GM21526 (cell line): ENCODE measurements at regions not wholly inside any gene's neighbourhood (a gene's known extent, or its start where the extent isn't known, plus 50 kb on each side); places are given as distances from the start of the nearest gene placed in this dataset.
A peak's percentile ranks its signal among the peaks of the same experiment; 100 is the strongest.

ENCODE experiments used
- ATAC-seq: cut with Tn5 transposase; IDR thresholded peaks from one replicate; pipeline ENCODE4 v1.9.1; 2021; ENCODE audit warnings: moderate library complexity; ENCODE audit not compliant: unreplicated experiment, low FRiP score

- ATAC-seq: peak; percentile 99
Measured at GRCh38 chr2:180334514-180334913, 327.4 kb upstream of the CWC22 start.

- no peak for ATAC-seq
Measured at GRCh38 chr2:180328795-180329422, 321.8 kb upstream of the CWC22 start.

GRCh38 chr2:180327185-180327584, 320.1 kb upstream of the CWC22 start:
- ATAC-seq: no peak

GRCh38 chr2:180325416-180326120, 318.5 kb upstream of the CWC22 start:
- no peak for ATAC-seq

- no peak for ATAC-seq
Measured at GRCh38 chr2:180324182-180324581, 317.1 kb upstream of the CWC22 start.

GRCh38 chr2:180322781-180323180, 315.7 kb upstream of the CWC22 start:
- no peak for ATAC-seq

GRCh38 chr2:180319586-180320405, 312.7 kb upstream of the CWC22 start:
- peak; percentile 95 for ATAC-seq

- no peak for ATAC-seq
Measured at GRCh38 chr2:180314086-180314485, 307.0 kb upstream of the CWC22 start.

GRCh38 chr2:180312542-180312941, 305.4 kb upstream of the CWC22 start:
- no peak for ATAC-seq

- no peak for ATAC-seq
Measured at GRCh38 chr2:180307096-180307495, 300.0 kb upstream of the CWC22 start.

- ATAC-seq: no peak
Measured at GRCh38 chr2:180306346-180306745, 299.2 kb upstream of the CWC22 start.

- ATAC-seq: no peak
Measured at GRCh38 chr2:180291552-180292421, 284.7 kb upstream of the CWC22 start.

- no peak for ATAC-seq
Measured at GRCh38 chr2:180291060-180291459, 284.0 kb upstream of the CWC22 start.

- no peak for ATAC-seq
Measured at GRCh38 chr2:180289627-180290026, 282.5 kb upstream of the CWC22 start.

GRCh38 chr2:180279581-180279980, 272.5 kb upstream of the CWC22 start:
- ATAC-seq: no peak

GRCh38 chr2:180276733-180277132, 269.6 kb upstream of the CWC22 start:
- ATAC-seq: no peak

- no peak for ATAC-seq
Measured at GRCh38 chr2:180268006-180268405, 260.9 kb upstream of the CWC22 start.

- no peak for ATAC-seq
Measured at GRCh38 chr2:180261976-180262375, 254.9 kb upstream of the CWC22 start.

GRCh38 chr2:180258579-180258978, 251.5 kb upstream of the CWC22 start:
- no peak for ATAC-seq

- ATAC-seq: no peak
Measured at GRCh38 chr2:180258041-180258537, 251.0 kb upstream of the CWC22 start.
